WTC11 (cell line): ENCODE measurements at regions not wholly inside any gene's neighbourhood (a gene's known extent, or its start where the extent isn't known, plus 50 kb on each side); places are given as distances from the start of the nearest gene placed in this dataset.

Experiments
- CREB1 ChIP-seq: sonication (generic); formaldehyde crosslinking; IDR thresholded peaks from 2 replicates; pipeline ENCODE4 v1.8.0; 2023; ENCODE audit warnings: mild to moderate bottlenecking, missing genetic modification reagents
- CTCF ChIP-seq: fragments of 200-600 bp; IDR thresholded peaks from 2 replicates; pipeline ENCODE4 v1.8.0; 2022; ENCODE audit warnings: antibody characterized with exemption
- E2F5 ChIP-seq: sonication (generic); formaldehyde crosslinking; IDR thresholded peaks from 2 replicates; pipeline ENCODE4 v1.8.1; 2022; ENCODE audit warnings: mild to moderate bottlenecking, moderate library complexity, missing genetic modification reagents
- ELF4 ChIP-seq: sonication (generic); formaldehyde crosslinking; IDR thresholded peaks from 2 replicates; pipeline ENCODE4 v1.8.1; 2022; ENCODE audit warnings: low read depth, mild to moderate bottlenecking, moderate library complexity, missing genetic modification reagents
- JAZF1 ChIP-seq: fragments of 250-450 bp; sonication (Bioruptor Pico); IDR thresholded peaks from 2 replicates; pipeline ENCODE4 v1.9.0; 2021; ENCODE audit warnings: moderate library complexity, mild to moderate bottlenecking, inconsistent platforms
- MAX ChIP-seq: sonication (generic); formaldehyde crosslinking; IDR thresholded peaks from 2 replicates; pipeline ENCODE4 v1.8.0; 2022; ENCODE audit warnings: mild to moderate bottlenecking, missing genetic modification reagents
- NR3C1 ChIP-seq: sonication (generic); formaldehyde crosslinking; conservative IDR thresholded peaks from 2 replicates; pipeline ENCODE4 v1.8.1; 2023; ENCODE audit warnings: low read depth, mild to moderate bottlenecking, missing genetic modification reagents
- PREB ChIP-seq: sonication (generic); formaldehyde crosslinking; IDR thresholded peaks from 2 replicates; pipeline ENCODE4 v1.8.1; 2022; ENCODE audit warnings: mild to moderate bottlenecking, missing genetic modification reagents, moderate library complexity, borderline replicate concordance
- SMAD3 ChIP-seq: sonication (generic); formaldehyde crosslinking; IDR thresholded peaks from 2 replicates; pipeline ENCODE4 v1.8.0; 2022; ENCODE audit warnings: missing genetic modification reagents, mild to moderate bottlenecking, borderline replicate concordance
- USF2 ChIP-seq: sonication (generic); formaldehyde crosslinking; IDR thresholded peaks from 2 replicates; pipeline ENCODE4 v1.8.1; 2023; ENCODE audit warnings: mild to moderate bottlenecking, missing genetic modification reagents, moderate library complexity
- ZNF281 ChIP-seq: sonication (generic); formaldehyde crosslinking; IDR thresholded peaks from 2 replicates; pipeline ENCODE4 v1.8.0; 2023; ENCODE audit warnings: mild to moderate bottlenecking, missing genetic modification reagents
- TF ChIP-seq, protein P1 (sequence below): sonication (generic); formaldehyde crosslinking; IDR thresholded peaks from 2 replicates; pipeline ENCODE4 v1.8.1; 2023; ENCODE audit warnings: mild to moderate bottlenecking, missing genetic modification reagents
- TF ChIP-seq, protein P2 (sequence below): sonication (generic); formaldehyde crosslinking; conservative IDR thresholded peaks from 2 replicates; pipeline ENCODE4 v1.8.1; 2023; ENCODE audit warnings: mild to moderate bottlenecking, low read depth, missing genetic modification reagents, moderate library complexity

DNA sequence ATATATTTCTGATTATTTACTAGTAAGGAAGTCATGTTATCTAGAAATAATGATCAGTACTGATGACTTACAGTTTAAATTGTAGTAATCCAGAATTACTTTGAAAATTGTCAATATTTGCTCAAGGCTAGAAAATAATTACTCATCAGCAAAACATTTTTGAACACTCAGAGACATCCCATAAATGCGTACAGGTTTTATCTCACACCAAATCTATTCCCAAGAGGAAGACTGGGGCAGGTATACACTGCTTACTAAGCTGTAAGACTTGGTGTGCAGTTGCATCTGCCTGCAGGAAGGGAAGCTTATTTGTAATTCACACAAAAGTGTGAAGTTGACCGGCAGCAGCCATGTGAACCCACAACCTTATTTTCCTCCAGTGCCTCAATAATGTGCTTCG, 146.4 kb downstream of the CCER1 start:
- TF ChIP-seq, protein P1, sequence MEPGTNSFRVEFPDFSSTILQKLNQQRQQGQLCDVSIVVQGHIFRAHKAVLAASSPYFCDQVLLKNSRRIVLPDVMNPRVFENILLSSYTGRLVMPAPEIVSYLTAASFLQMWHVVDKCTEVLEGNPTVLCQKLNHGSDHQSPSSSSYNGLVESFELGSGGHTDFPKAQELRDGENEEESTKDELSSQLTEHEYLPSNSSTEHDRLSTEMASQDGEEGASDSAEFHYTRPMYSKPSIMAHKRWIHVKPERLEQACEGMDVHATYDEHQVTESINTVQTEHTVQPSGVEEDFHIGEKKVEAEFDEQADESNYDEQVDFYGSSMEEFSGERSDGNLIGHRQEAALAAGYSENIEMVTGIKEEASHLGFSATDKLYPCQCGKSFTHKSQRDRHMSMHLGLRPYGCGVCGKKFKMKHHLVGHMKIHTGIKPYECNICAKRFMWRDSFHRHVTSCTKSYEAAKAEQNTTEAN, result no peak
- no peak for TF ChIP-seq JAZF1 (CRISPR knock-in tag)
- no peak for TF ChIP-seq CTCF
- no peak for TF ChIP-seq CREB1 (CRISPR knock-in tag)
- TF ChIP-seq PREB (CRISPR knock-in tag), result no peak
- TF ChIP-seq, protein P2, sequence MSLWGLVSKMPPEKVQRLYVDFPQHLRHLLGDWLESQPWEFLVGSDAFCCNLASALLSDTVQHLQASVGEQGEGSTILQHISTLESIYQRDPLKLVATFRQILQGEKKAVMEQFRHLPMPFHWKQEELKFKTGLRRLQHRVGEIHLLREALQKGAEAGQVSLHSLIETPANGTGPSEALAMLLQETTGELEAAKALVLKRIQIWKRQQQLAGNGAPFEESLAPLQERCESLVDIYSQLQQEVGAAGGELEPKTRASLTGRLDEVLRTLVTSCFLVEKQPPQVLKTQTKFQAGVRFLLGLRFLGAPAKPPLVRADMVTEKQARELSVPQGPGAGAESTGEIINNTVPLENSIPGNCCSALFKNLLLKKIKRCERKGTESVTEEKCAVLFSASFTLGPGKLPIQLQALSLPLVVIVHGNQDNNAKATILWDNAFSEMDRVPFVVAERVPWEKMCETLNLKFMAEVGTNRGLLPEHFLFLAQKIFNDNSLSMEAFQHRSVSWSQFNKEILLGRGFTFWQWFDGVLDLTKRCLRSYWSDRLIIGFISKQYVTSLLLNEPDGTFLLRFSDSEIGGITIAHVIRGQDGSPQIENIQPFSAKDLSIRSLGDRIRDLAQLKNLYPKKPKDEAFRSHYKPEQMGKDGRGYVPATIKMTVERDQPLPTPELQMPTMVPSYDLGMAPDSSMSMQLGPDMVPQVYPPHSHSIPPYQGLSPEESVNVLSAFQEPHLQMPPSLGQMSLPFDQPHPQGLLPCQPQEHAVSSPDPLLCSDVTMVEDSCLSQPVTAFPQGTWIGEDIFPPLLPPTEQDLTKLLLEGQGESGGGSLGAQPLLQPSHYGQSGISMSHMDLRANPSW (CRISPR knock-in tag), result no peak
- TF ChIP-seq ZNF281 (CRISPR knock-in tag), result no peak
- TF ChIP-seq NR3C1 (CRISPR knock-in tag), result no peak
- no peak for TF ChIP-seq USF2 (CRISPR knock-in tag)
- TF ChIP-seq E2F5 (CRISPR knock-in tag), result no peak
- TF ChIP-seq MAX (CRISPR knock-in tag), result no peak
- TF ChIP-seq ELF4 (CRISPR knock-in tag), result no peak
- no peak for TF ChIP-seq SMAD3
